ENCODE measurements at regions not wholly inside any gene's neighbourhood (a gene's known extent, or its start where the extent isn't known, plus 50 kb on each side); places are given as distances from the start of the nearest gene placed in this dataset.
"Not testable (repeated sequence)": the region's sequence is repeated elsewhere in the genome, so short reads cannot be mapped to it uniquely, and the experiment has no call there.

GRCh38 chr7:82624337-82624736 is 180.8 kb upstream of the CACNA2D1 start:
- DNase-seq, result no peak

- DNase-seq, result no peak
Observed at GRCh38 chr7:82623812-82624211, 180.2 kb upstream of the CACNA2D1 start.

- no peak for DNase-seq
Observed at GRCh38 chr7:82617156-82617555, 173.6 kb upstream of the CACNA2D1 start.

- DNase-seq, result no peak
Observed at GRCh38 chr7:82616059-82616728, 172.6 kb upstream of the CACNA2D1 start.

GRCh38 chr7:82615527-82615926 is 171.9 kb upstream of the CACNA2D1 start:
- no peak for DNase-seq

- no peak for DNase-seq
Observed at GRCh38 chr7:82609746-82610145, 166.2 kb upstream of the CACNA2D1 start.

- peak; percentile 56 for DNase-seq
Observed at GRCh38 chr7:82605247-82605864, 161.8 kb upstream of the CACNA2D1 start.

- no peak for DNase-seq
Observed at GRCh38 chr7:82602066-82602465, 158.5 kb upstream of the CACNA2D1 start.

GRCh38 chr7:82600531-82600930 is 157.0 kb upstream of the CACNA2D1 start:
- DNase-seq, result no peak

GRCh38 chr7:82599895-82600294 is 156.3 kb upstream of the CACNA2D1 start:
- peak; percentile 48 for DNase-seq

- DNase-seq, result no peak
Observed at GRCh38 chr7:82598958-82599357, 155.4 kb upstream of the CACNA2D1 start.

GRCh38 chr7:82595795-82596194 is 152.2 kb upstream of the CACNA2D1 start:
- DNase-seq, result not testable (repeated sequence)

- no peak for DNase-seq
Observed at GRCh38 chr7:82595176-82595575, 151.6 kb upstream of the CACNA2D1 start.

- DNase-seq, result no peak
Observed at GRCh38 chr7:82594665-82595064, 151.1 kb upstream of the CACNA2D1 start.

- DNase-seq, result no peak
Observed at GRCh38 chr7:82593780-82594179, 150.2 kb upstream of the CACNA2D1 start.

GRCh38 chr7:82592416-82592815 is 148.8 kb upstream of the CACNA2D1 start:
- no peak for DNase-seq

- no peak for DNase-seq
Observed at GRCh38 chr7:82579047-82579446, 135.5 kb upstream of the CACNA2D1 start.

- DNase-seq, result no peak
Observed at GRCh38 chr7:82578430-82578829, 134.9 kb upstream of the CACNA2D1 start.

- peak; percentile 88 for DNase-seq
Observed at GRCh38 chr7:82572195-82572880, 128.8 kb upstream of the CACNA2D1 start.

GRCh38 chr7:82571047-82571446 is 127.5 kb upstream of the CACNA2D1 start:
- DNase-seq, result not testable (repeated sequence)

- no peak for DNase-seq
Observed at GRCh38 chr7:82567841-82568240, 124.3 kb upstream of the CACNA2D1 start.

- DNase-seq, result no peak
Observed at GRCh38 chr7:82567356-82567755, 123.8 kb upstream of the CACNA2D1 start.

- peak; percentile 15 for DNase-seq
Observed at GRCh38 chr7:82566752-82567151, 123.2 kb upstream of the CACNA2D1 start.

GRCh38 chr7:82562716-82563404 is 119.3 kb upstream of the CACNA2D1 start:
- no peak for DNase-seq

Data from midbrain (tissue), 1 donor.